H1 (cell line): ENCODE measurements at regions not wholly inside any gene's neighbourhood (a gene's known extent, or its start where the extent isn't known, plus 50 kb on each side); places are given as distances from the start of the nearest gene placed in this dataset.

Experiments used
- ATF3 ChIP-seq: IDR thresholded peaks from 2 replicates; pipeline ENCODE4 v1.6.1; 2011; ENCODE audit warnings: low read depth, mild to moderate bottlenecking, low read length; ENCODE audit not compliant: insufficient read depth
- CEBPB ChIP-seq: IDR thresholded peaks from 2 replicates; pipeline ENCODE4 v1.6.1; 2012; ENCODE audit warnings: low read depth, low read length
- CHD7 ChIP-seq: fragments of 300-600 bp; sonication (generic); IDR thresholded peaks from 2 replicates; pipeline ENCODE4 v1.7.1; 2012; ENCODE audit warnings: low read length, moderate library complexity, mild to moderate bottlenecking, inconsistent platforms; ENCODE audit not compliant: insufficient replicate concordance
- HDAC2 ChIP-seq, 2 experiments: fragments of 300-600 bp in 1 of 2; sonication (generic) in 1 of 2; IDR thresholded peaks; 2 replicates each; pipeline ENCODE4 v1.6.1; 2011 to 2012; ENCODE audit warnings: low read depth in 2 of 2, low read length in 2 of 2, mild to moderate bottlenecking in 2 of 2, moderate library complexity in 2 of 2, borderline replicate concordance in 1 of 2, inconsistent platforms in 1 of 2
- JUN ChIP-seq: IDR thresholded peaks from 2 replicates; pipeline ENCODE4 v1.6.1; 2011; ENCODE audit warnings: low read depth, mild to moderate bottlenecking, improper control_type of control experiment, low read length
- POLR2A ChIP-seq, 2 experiments: IDR thresholded peaks; 1 replicate in 1 of 2; 2 replicates in 1 of 2; pipeline ENCODE4 v1.6.1; 2011; ENCODE audit warnings: low read depth in 2 of 2, low read length in 2 of 2, mild to moderate bottlenecking in 2 of 2; ENCODE audit errors: control extremely low read depth in 1 of 2
- SIRT6 ChIP-seq: IDR thresholded peaks from one replicate; pipeline ENCODE4 v1.7.1; 2012; ENCODE audit warnings: low read length, inconsistent platforms
- SP1 ChIP-seq: IDR thresholded peaks from 2 replicates; pipeline ENCODE4 v1.6.1; 2011; ENCODE audit warnings: low read depth, low read length
- TEAD4 ChIP-seq: IDR thresholded peaks from 2 replicates; pipeline ENCODE4 v1.6.1; 2012; ENCODE audit warnings: low read depth, low read length, inconsistent platforms, mixed read lengths

- TF ChIP-seq CHD7 (no peak), POLR2A (IDR thresholded peaks at IDR 0.05; ENCODE audit: control extremely low read depth in 1 of 2, low read depth in 2 of 2, low read length in 2 of 2) (no peak), SIRT6 (no peak), TEAD4 (no peak), ATF3 (no peak), CEBPB (no peak), HDAC2 (IDR thresholded peaks at IDR 0.05; ENCODE audit: borderline replicate concordance in 1 of 2, low read depth in 2 of 2, low read length in 2 of 2) (no peak), SP1 (no peak), JUN (no peak)
Measured at GRCh38 chr11:129695571-129696308, 119.9 kb upstream of the TMEM45B start (continued).
